HepG2 (cell line): ENCODE measurements at regions not wholly inside any gene's neighbourhood (a gene's known extent, or its start where the extent isn't known, plus 50 kb on each side); places are given as distances from the start of the nearest gene placed in this dataset.

Source experiments
- ATAC-seq: fragments of 200-7000 bp; cut with Tn5 transposase; 3 replicates; pipeline ENCODE4 v1.9.1; 2020; ENCODE audit warnings: mild to moderate bottlenecking, moderate library complexity
- BruUV-seq: library from RNA; stranded (reverse); fragments of 400-500 nt; replicated peaks from 2 replicates; lab custom pipeline; 2021; lab: Mats Ljungman, UMichigan
- CTCF ChIA-PET: fragments of 300-600 bp; formaldehyde crosslinking; extraction: SDS; loops from one replicate; lab custom pipeline; 2021; ENCODE audit warnings: low total read pairs, inconsistent platforms, low intra/inter-chr PET ratio; lab: Yijun Ruan, JAX
- POLR2A ChIA-PET: fragments of 350-600 bp; sonication (Branson Sonifier 250); formaldehyde crosslinking; loops from one replicate; lab custom pipeline; 2020; ENCODE audit warnings: antibody characterized with exemption, inconsistent platforms; lab: Yijun Ruan, JAX
- DNase-seq: peaks from one replicate; pipeline ENCODE4 v3.0.0-alpha.2; 2015; ENCODE audit warnings: low spot score
- FAIRE-seq: peaks from 3 replicates; lab custom pipeline; 2011; peaks lifted over from hg19 to GRCh38; lab: Jason Lieb, UNC
- H2AFZ ChIP-seq: one replicate; pipeline ENCODE4 v1.6.1; 2011; ENCODE audit warnings: low read length, inconsistent platforms
- H3K27ac ChIP-seq: fragments of 300-600 bp; 3 replicates; pipeline ENCODE4 v1.8.0; 2011; ENCODE audit warnings: mixed run types, mild to moderate bottlenecking, mixed read lengths, low read length, inconsistent platforms; ENCODE audit not compliant: insufficient read depth; ENCODE audit errors: extremely low read length
- H3K27me3 ChIP-seq, 2 experiments: fragments of 200-600 bp in 1 of 2; 2 replicates in 1 of 2; 3 replicates in 1 of 2; pipeline versions ENCODE4 v1.6.0 to v1.8.0; 2011; ENCODE audit warnings: low read length in 2 of 2, mild to moderate bottlenecking in 2 of 2, moderate library complexity in 2 of 2, inconsistent platforms in 1 of 2; ENCODE audit not compliant: insufficient read depth in 2 of 2, control insufficient read depth in 1 of 2
- H3K36me3 ChIP-seq, 2 experiments: fragments of 200-600 bp in 1 of 2; replicated peaks in 1 of 2; 2 replicates in 1 of 2; 3 replicates in 1 of 2; pipeline versions ENCODE4 v1.5.1 to v1.8.0; 2011; ENCODE audit warnings: low read length in 2 of 2, inconsistent platforms in 1 of 2; ENCODE audit not compliant: insufficient read depth in 2 of 2, control insufficient read depth in 1 of 2
- H3K4me1 ChIP-seq: 2 replicates; pipeline ENCODE4 v1.5.1; 2012; ENCODE audit warnings: low read length, inconsistent platforms; ENCODE audit not compliant: insufficient read depth
- H3K4me2 ChIP-seq: 2 replicates; pipeline ENCODE4 v1.6.0; 2011; ENCODE audit warnings: low read depth, low read length, inconsistent platforms
- H3K4me3 ChIP-seq, 3 experiments: fragments of 200-600 bp in 1 of 3; sonication (generic), shearing (Covaris generic) in 1 of 3; replicated peaks in 1 of 3; 2 replicates each; pipeline ENCODE4 v1.5.1; 2011 to 2016; ENCODE audit warnings: low read length in 3 of 3, inconsistent platforms in 2 of 3, low read depth in 2 of 3, mild to moderate bottlenecking in 2 of 3, control low read depth in 1 of 3, mixed read lengths in 1 of 3; ENCODE audit not compliant: insufficient read depth in 1 of 3
- H3K79me2 ChIP-seq: one replicate; pipeline ENCODE4 v1.6.1; 2011; ENCODE audit warnings: low read length, inconsistent platforms; ENCODE audit not compliant: insufficient read depth
- H3K9ac ChIP-seq: 2 replicates; pipeline ENCODE4 v1.6.0; 2011; ENCODE audit warnings: mild to moderate bottlenecking, low read depth, low read length, inconsistent platforms; ENCODE audit not compliant: insufficient read depth
- H3K9me3 ChIP-seq: 2 replicates; pipeline ENCODE4 v1.5.1; 2012; ENCODE audit warnings: mild to moderate bottlenecking, low read length
- H4K20me1 ChIP-seq: 2 replicates; pipeline ENCODE4 v1.6.0; 2011; ENCODE audit warnings: inconsistent platforms, mild to moderate bottlenecking, low read length, moderate library complexity; ENCODE audit not compliant: insufficient read depth
- CCAR2 ChIP-seq: fragments of 200-400 bp; formaldehyde crosslinking; optimal IDR thresholded peaks from 2 replicates; pipeline ENCODE3; 2018; ENCODE audit warnings: low read depth, mild to moderate bottlenecking, low read length, moderate library complexity
- GTF3A ChIP-seq: sonication (generic); formaldehyde crosslinking; conservative IDR thresholded peaks from 2 replicates; pipeline ENCODE4 v1.4.0; 2020; ENCODE audit warnings: mild to moderate bottlenecking, missing genetic modification reagents
- LCORL ChIP-seq, 2 experiments: fragments of 450-650 bp in 1 of 2; sonication (generic) in 1 of 2; formaldehyde crosslinking in 1 of 2; IDR thresholded peaks; 2 replicates each; pipeline versions ENCODE4 v1.5.0 to v1.6.1; 2017 to 2020; ENCODE audit warnings: antibody characterized with exemption in 1 of 2, missing genetic modification reagents in 1 of 2
- SMARCE1 ChIP-seq: fragments of 450-650 bp; IDR thresholded peaks from 2 replicates; pipeline ENCODE4 v1.6.1; 2017; ENCODE audit warnings: borderline replicate concordance
- SMC3 ChIP-seq: IDR thresholded peaks from 2 replicates; pipeline ENCODE4 v1.6.1; 2011; ENCODE audit warnings: low read length, improper control_type of control experiment
- ZBTB1 ChIP-seq: sonication (generic); formaldehyde crosslinking; IDR thresholded peaks from 2 replicates; pipeline ENCODE4 v1.4.0; 2020; ENCODE audit warnings: missing genetic modification reagents, borderline replicate concordance
- ZFP91 ChIP-seq: sonication (generic); formaldehyde crosslinking; IDR thresholded peaks from 2 replicates; pipeline ENCODE4 v1.9.0; 2022; ENCODE audit warnings: missing genetic modification reagents, mild to moderate bottlenecking, borderline replicate concordance
- ZNF543 ChIP-seq: sonication (generic); formaldehyde crosslinking; IDR thresholded peaks from 2 replicates; pipeline ENCODE4 v1.4.0; 2020; ENCODE audit warnings: mild to moderate bottlenecking, missing genetic modification reagents
- ZNF614 ChIP-seq: IDR thresholded peaks from 2 replicates; pipeline ENCODE4 v1.6.1; 2018; ENCODE audit warnings: missing biosample characterization, missing genetic modification reagents, inconsistent platforms, borderline replicate concordance
- WGBS: methylation state at CpG from one replicate; pipeline ENCODE4 v1.1.6; 2017; ENCODE audit warnings: low lambda C conversion rate; 5-methylcytosine and 5-hydroxymethylcytosine counted together
- in situ Hi-C: cut with HindIII; loops from 2 replicates; pipeline ENCODE4 v1.10.0; 2017; ENCODE audit warnings: low pct_unique_long_range_greater_than_20kb; ENCODE audit not compliant: extremely low pct_ligation_motif_present
- intact Hi-C: fragments of 100-400 bp; cut with micrococcal nuclease; formaldehyde crosslinking; loops from one replicate; pipeline ENCODE4 v1.10.0; 2022; ENCODE audit not compliant: unreplicated experiment
- TF ChIP-seq, protein P1 (sequence below): IDR thresholded peaks from 2 replicates; pipeline ENCODE4 v1.6.1; 2018; ENCODE audit warnings: missing genetic modification reagents

DNA sequence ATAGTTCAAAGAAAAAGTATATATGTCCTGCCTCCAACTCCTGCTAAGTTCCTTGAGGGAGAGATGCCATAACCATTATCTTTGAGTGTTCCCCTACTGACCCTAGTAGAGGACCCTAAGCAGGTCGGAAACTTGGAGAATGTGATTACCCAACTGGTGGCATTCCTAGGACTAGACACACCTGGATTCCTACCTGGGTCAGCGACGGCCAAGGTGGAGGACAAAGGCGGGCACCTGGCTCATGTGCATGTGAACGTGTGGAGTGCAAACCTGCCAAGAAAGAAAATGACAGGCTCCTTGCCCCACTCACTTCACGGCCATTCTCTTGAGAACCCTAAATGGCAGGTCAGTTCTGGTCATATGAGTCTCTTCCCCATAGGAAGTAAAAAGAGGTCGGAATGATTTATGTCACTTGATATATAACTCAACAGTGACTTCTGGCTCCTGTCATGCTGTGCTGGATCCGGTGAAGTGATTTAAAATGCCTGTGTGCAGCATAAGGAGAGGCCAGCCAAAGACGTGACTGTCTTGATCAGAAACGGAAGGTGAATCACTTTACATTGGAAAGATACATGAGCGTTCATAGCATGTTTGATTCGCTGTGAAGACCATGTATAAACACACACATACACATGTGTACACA, 371.6 kb downstream of the EIPR1 start:
- H3K36me3 ChIP-seq: no peaks in the 10 kb centered on the region
- WGBS: 24% methylated on average over 12 of the region's 12 CpGs
- CTCF ChIA-PET: no interaction called here
- no peak overlapping the region for H3K4me3 ChIP-seq
- no peak overlapping the region for H3K4me2 ChIP-seq
- H3K9me3 ChIP-seq: no peaks in the 10 kb centered on the region
- no peaks in the 10 kb centered on the region for H3K4me1 ChIP-seq
- H3K27me3 ChIP-seq: peaks cover 2 to 30% of the 10 kb centered on the region in 2 experiments; a peak in 2 of 5 replicates
- in situ Hi-C loops: no loop called here
- ATAC-seq (no peak), FAIRE-seq (no peak), DNase-seq (no peak)
- no peak overlapping the region for H3K27ac ChIP-seq
- H2AFZ ChIP-seq: no peak overlapping the region
- BruUV-seq: no TSS peak
- intact Hi-C loops: no loop called here
- no peak overlapping the region for H3K9ac ChIP-seq
- H3K79me2 ChIP-seq: no peaks in the 10 kb centered on the region
- POLR2A ChIA-PET: no interaction called here
- no peak for TF ChIP-seq ZFP91 (CRISPR knock-in tag)
- no peak for TF ChIP-seq ZBTB1 (CRISPR knock-in tag)
- TF ChIP-seq GTF3A (CRISPR knock-in tag): no peak
- no peak for TF ChIP-seq ZNF614 (CRISPR knock-in tag)
- no peak for TF ChIP-seq SMARCE1
- TF ChIP-seq, protein P1, sequence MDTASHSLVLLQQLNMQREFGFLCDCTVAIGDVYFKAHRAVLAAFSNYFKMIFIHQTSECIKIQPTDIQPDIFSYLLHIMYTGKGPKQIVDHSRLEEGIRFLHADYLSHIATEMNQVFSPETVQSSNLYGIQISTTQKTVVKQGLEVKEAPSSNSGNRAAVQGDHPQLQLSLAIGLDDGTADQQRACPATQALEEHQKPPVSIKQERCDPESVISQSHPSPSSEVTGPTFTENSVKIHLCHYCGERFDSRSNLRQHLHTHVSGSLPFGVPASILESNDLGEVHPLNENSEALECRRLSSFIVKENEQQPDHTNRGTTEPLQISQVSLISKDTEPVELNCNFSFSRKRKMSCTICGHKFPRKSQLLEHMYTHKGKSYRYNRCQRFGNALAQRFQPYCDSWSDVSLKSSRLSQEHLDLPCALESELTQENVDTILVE (CRISPR knock-in tag): no peak
- no peak for TF ChIP-seq CCAR2
- no peak for TF ChIP-seq ZNF543 (CRISPR knock-in tag)
- no peak for TF ChIP-seq SMC3
- TF ChIP-seq LCORL (IDR thresholded peaks at IDR 0.05): no peak
- no peak for TF ChIP-seq LCORL (CRISPR knock-in tag; IDR thresholded peaks at IDR 0.05)
- H4K20me1 ChIP-seq: no peaks in the 10 kb centered on the region
